ACC112 (cell line): ENCODE measurements at regions not wholly inside any gene's neighbourhood (a gene's known extent, or its start where the extent isn't known, plus 50 kb on each side); places are given as distances from the start of the nearest gene placed in this dataset.

ENCODE experiments used
- H2AFZ ChIP-seq: fragments of 200-600 bp; sonication (generic); one replicate; pipeline ENCODE4 v1.6.0; 2017; ENCODE audit warnings: antibody characterized with exemption, low read length; ENCODE audit not compliant: unreplicated experiment
- H3K27ac ChIP-seq: fragments of 200-600 bp; sonication (generic); 2 replicates; pipeline ENCODE4 v1.5.1; 2014; ENCODE audit warnings: low read depth, mild to moderate bottlenecking, antibody characterized with exemption, low read length, moderate library complexity
- H3K27me3 ChIP-seq: fragments of 200-600 bp; sonication (generic); 2 replicates; pipeline ENCODE4 v1.6.1; 2014; ENCODE audit warnings: mild to moderate bottlenecking, antibody characterized with exemption, low read length, moderate library complexity, mixed read lengths; ENCODE audit not compliant: insufficient read depth
- H3K36me3 ChIP-seq: fragments of 200-600 bp; sonication (generic); 2 replicates; pipeline ENCODE4 v1.6.1; 2016; ENCODE audit warnings: mild to moderate bottlenecking, antibody characterized with exemption, low read length, moderate library complexity, mixed read lengths; ENCODE audit not compliant: insufficient read depth
- H3K4me1 ChIP-seq: fragments of 200-600 bp; sonication (generic); one replicate; pipeline ENCODE4 v1.6.1; 2016; ENCODE audit warnings: low read length, mixed read lengths; ENCODE audit not compliant: insufficient read depth, unreplicated experiment, control insufficient read depth
- H3K4me3 ChIP-seq: fragments of 200-600 bp; sonication (generic); 2 replicates; pipeline ENCODE4 v1.5.1; 2014; ENCODE audit warnings: mild to moderate bottlenecking, low read depth, low read length
- H3K79me2 ChIP-seq: fragments of 200-600 bp; sonication (generic); one replicate; pipeline ENCODE4 v1.6.0; 2016; ENCODE audit warnings: low read length; ENCODE audit not compliant: control insufficient read depth, unreplicated experiment, insufficient read depth

- H3K4me1 ChIP-seq, result peaks cover 28% of the 10 kb centered on the region
- no peak overlapping the region for H3K4me3 ChIP-seq
- H3K79me2 ChIP-seq, result no peaks in the 10 kb centered on the region
- H3K27ac ChIP-seq, result peak overlapping the region; percentile 81; the same call in 1 of the 2 replicates
- H3K27me3 ChIP-seq, result 0 out of 2 replicates have a peak, but pooled peaks cover 4% of the 10 kb centered on the region
- no peaks in the 10 kb centered on the region for H3K36me3 ChIP-seq
- no peak overlapping the region for H2AFZ ChIP-seq
Observed at GRCh38 chr21:43331111-43331961, 95.6 kb downstream of the SIK1 start.

- H3K4me1 ChIP-seq, result peaks cover 28% of the 10 kb centered on the region
- H3K27ac ChIP-seq, result no peak overlapping the region
Observed at GRCh38 chr21:43330306-43330881, 96.5 kb downstream of the SIK1 start.

GRCh38 chr21:43329711-43330269 is 97.1 kb downstream of the SIK1 start:
- no peaks in the 10 kb centered on the region for H3K36me3 ChIP-seq
- no peak overlapping the region for H3K27ac ChIP-seq
- H3K79me2 ChIP-seq, result no peaks in the 10 kb centered on the region
- H3K4me1 ChIP-seq, result peaks cover 28% of the 10 kb centered on the region
- H3K4me3 ChIP-seq, result no peak overlapping the region
- no peak overlapping the region for H2AFZ ChIP-seq
- H3K27me3 ChIP-seq, result 0 out of 2 replicates have a peak, but pooled peaks cover 4% of the 10 kb centered on the region

More at GRCh38 chr21:43330306-43330881, 96.5 kb downstream of the SIK1 start:
- Histone ChIP-seq H3K27me3 (0 out of 2 replicates have a peak, but pooled peaks cover 4% of the 10 kb centered on the region), H3K79me2 (no peaks in the 10 kb centered on the region), H2AFZ (no peak overlapping the region), H3K4me3 (no peak overlapping the region), H3K36me3 (no peaks in the 10 kb centered on the region)

GRCh38 chr21:43328958-43329691 is 97.8 kb downstream of the SIK1 start:
- H3K4me3 ChIP-seq, result no peak overlapping the region
- no peak overlapping the region for H3K27ac ChIP-seq
- H2AFZ ChIP-seq, result no peak overlapping the region
- no peaks in the 10 kb centered on the region for H3K36me3 ChIP-seq
- 0 out of 2 replicates have a peak, but pooled peaks cover 4% of the 10 kb centered on the region for H3K27me3 ChIP-seq
- no peaks in the 10 kb centered on the region for H3K79me2 ChIP-seq
- peaks cover 25% of the 10 kb centered on the region for H3K4me1 ChIP-seq

- Histone ChIP-seq H3K4me1 (peaks cover 18% of the 10 kb centered on the region), H3K27me3 (peaks cover 6% of the 10 kb centered on the region; the same call in 1 of the 2 replicates), H3K36me3 (no peaks in the 10 kb centered on the region), H3K79me2 (no peaks in the 10 kb centered on the region), H3K4me3 (no peak overlapping the region), H3K27ac (no peak overlapping the region), H2AFZ (no peak overlapping the region)
Observed at GRCh38 chr21:43328185-43328957, 98.6 kb downstream of the SIK1 start.

GRCh38 chr21:43325968-43326715 is 100.8 kb downstream of the SIK1 start:
- Histone ChIP-seq H2AFZ (no peak overlapping the region), H3K79me2 (no peaks in the 10 kb centered on the region), H3K4me3 (no peak overlapping the region), H3K36me3 (no peaks in the 10 kb centered on the region), H3K27me3 (peaks cover 16% of the 10 kb centered on the region; the same call in 1 of the 2 replicates), H3K4me1 (peaks cover under 1% of the 10 kb centered on the region), H3K27ac (no peak overlapping the region)

GRCh38 chr21:43325036-43325435 is 101.9 kb downstream of the SIK1 start:
- Histone ChIP-seq H3K36me3 (no peaks in the 10 kb centered on the region), H3K27ac (no peak overlapping the region), H3K27me3 (peaks cover 16% of the 10 kb centered on the region; the same call in 1 of the 2 replicates), H3K79me2 (no peaks in the 10 kb centered on the region), H3K4me3 (no peak overlapping the region), H2AFZ (no peak overlapping the region), H3K4me1 (peaks cover 5% of the 10 kb centered on the region)

- H3K4me3 ChIP-seq, result no peak overlapping the region
- no peaks in the 10 kb centered on the region for H3K79me2 ChIP-seq
- H3K27me3 ChIP-seq, result peaks cover 16% of the 10 kb centered on the region; the same call in 1 of the 2 replicates
- H3K36me3 ChIP-seq, result no peaks in the 10 kb centered on the region
- peaks cover 5% of the 10 kb centered on the region for H3K4me1 ChIP-seq
- H2AFZ ChIP-seq, result no peak overlapping the region
- no peak overlapping the region for H3K27ac ChIP-seq
Observed at GRCh38 chr21:43324596-43324995, 102.3 kb downstream of the SIK1 start.

GRCh38 chr21:43323244-43324005 is 103.5 kb downstream of the SIK1 start:
- Histone ChIP-seq H2AFZ (no peak overlapping the region), H3K27me3 (peaks cover 18% of the 10 kb centered on the region; the same call in 1 of the 2 replicates), H3K27ac (no peak overlapping the region), H3K4me1 (peaks cover 14% of the 10 kb centered on the region), H3K36me3 (no peaks in the 10 kb centered on the region), H3K79me2 (no peaks in the 10 kb centered on the region), H3K4me3 (no peak overlapping the region)
